KMS-11 (cell line): ENCODE measurements at regions not wholly inside any gene's neighbourhood (a gene's known extent, or its start where the extent isn't known, plus 50 kb on each side); places are given as distances from the start of the nearest gene placed in this dataset.

ENCODE experiments used
- H2AFZ ChIP-seq: fragments of 200-600 bp; sonication (generic); 2 replicates; pipeline ENCODE4 v1.6.1; 2016; ENCODE audit warnings: antibody characterized with exemption, mixed run types, low read depth
- H3K27ac ChIP-seq: fragments of 200-600 bp; sonication (generic); 2 replicates; pipeline ENCODE4 v1.6.1; 2016; ENCODE audit warnings: mild to moderate bottlenecking, mixed run types
- H3K27me3 ChIP-seq: fragments of 200-600 bp; sonication (generic); 2 replicates; pipeline ENCODE4 v1.6.1; 2017; ENCODE audit warnings: mild to moderate bottlenecking, low read depth, mixed run types, moderate library complexity; ENCODE audit not compliant: insufficient read depth
- H3K36me3 ChIP-seq: fragments of 200-600 bp; sonication (generic); 2 replicates; pipeline ENCODE4 v1.6.1; 2017; ENCODE audit warnings: mild to moderate bottlenecking, mixed run types; ENCODE audit not compliant: insufficient read depth
- H3K4me1 ChIP-seq: fragments of 200-600 bp; sonication (generic); 2 replicates; pipeline ENCODE4 v1.6.1; 2016; ENCODE audit warnings: mild to moderate bottlenecking, low read depth, mixed run types; ENCODE audit not compliant: poor library complexity, severe bottlenecking
- H3K4me2 ChIP-seq: fragments of 200-600 bp; sonication (generic); 2 replicates; pipeline ENCODE4 v1.7.0; 2016; ENCODE audit warnings: mild to moderate bottlenecking, mixed run types
- H3K4me3 ChIP-seq: fragments of 200-600 bp; sonication (generic); IDR thresholded peaks from 2 replicates; pipeline ENCODE4 v1.6.1; 2017; ENCODE audit warnings: low read depth, low read length, mixed read lengths; ENCODE audit not compliant: insufficient read depth
- H3K79me2 ChIP-seq: fragments of 200-600 bp; sonication (generic); 2 replicates; pipeline ENCODE4 v1.6.1; 2016; ENCODE audit warnings: low read depth, mixed run types; ENCODE audit not compliant: insufficient read depth
- H3K9ac ChIP-seq: fragments of 200-600 bp; sonication (generic); 2 replicates; pipeline ENCODE4 v1.6.1; 2016; ENCODE audit warnings: mild to moderate bottlenecking, mixed run types
- H4K20me1 ChIP-seq: fragments of 200-600 bp; sonication (generic); 2 replicates; pipeline ENCODE4 v1.6.1; 2016; ENCODE audit warnings: mild to moderate bottlenecking, mixed run types; ENCODE audit not compliant: insufficient read depth
- CTCF ChIP-seq: fragments of 200-600 bp; sonication (generic); conservative IDR thresholded peaks from 2 replicates; pipeline ENCODE4 v1.6.1; 2017; ENCODE audit warnings: low read depth, mild to moderate bottlenecking, antibody characterized with exemption, low read length, moderate library complexity, mixed read lengths

GRCh38 chr4:35347276-35347675 lies 897.0 kb downstream of the ARAP2 start:
- Histone ChIP-seq H3K79me2 (no peaks in the 10 kb centered on the region), H3K36me3 (no peaks in the 10 kb centered on the region), H3K27ac (no peak overlapping the region), H3K9ac (no peak overlapping the region), H3K27me3 (no peaks in the 10 kb centered on the region), H2AFZ (no peak overlapping the region), H4K20me1 (no peaks in the 10 kb centered on the region), H3K4me3 (no peak overlapping the region), H3K4me1 (no peaks in the 10 kb centered on the region), H3K4me2 (no peak overlapping the region)
- no peak for TF ChIP-seq CTCF

- H3K4me3 ChIP-seq: no peak overlapping the region
- no peaks in the 10 kb centered on the region for H3K4me1 ChIP-seq
- H3K27me3 ChIP-seq: no peaks in the 10 kb centered on the region
- no peaks in the 10 kb centered on the region for H4K20me1 ChIP-seq
- H3K79me2 ChIP-seq: no peaks in the 10 kb centered on the region
- H3K36me3 ChIP-seq: no peaks in the 10 kb centered on the region
- no peak overlapping the region for H3K27ac ChIP-seq
- H3K4me2 ChIP-seq: no peak overlapping the region
- H2AFZ ChIP-seq: no peak overlapping the region
- no peak for TF ChIP-seq CTCF
- no peak overlapping the region for H3K9ac ChIP-seq
These were observed 886.2 kb downstream of the ARAP2 start for GRCh38 chr4:35358001-35358584.

GRCh38 chr4:35364321-35364870 lies 879.9 kb downstream of the ARAP2 start:
- no peaks in the 10 kb centered on the region for H3K36me3 ChIP-seq
- H3K27me3 ChIP-seq: no peaks in the 10 kb centered on the region
- H3K9ac ChIP-seq: no peak overlapping the region
- H3K4me3 ChIP-seq: no peak overlapping the region
- no peaks in the 10 kb centered on the region for H3K4me1 ChIP-seq
- no peak overlapping the region for H2AFZ ChIP-seq
- H4K20me1 ChIP-seq: no peaks in the 10 kb centered on the region
- H3K4me2 ChIP-seq: no peak overlapping the region
- H3K27ac ChIP-seq: no peak overlapping the region
- no peak for TF ChIP-seq CTCF
- no peaks in the 10 kb centered on the region for H3K79me2 ChIP-seq

GRCh38 chr4:35365186-35365585 lies 879.1 kb downstream of the ARAP2 start:
- TF ChIP-seq CTCF: no peak
- H3K9ac ChIP-seq: no peak overlapping the region
- H3K79me2 ChIP-seq: no peaks in the 10 kb centered on the region
- H2AFZ ChIP-seq: no peak overlapping the region
- no peaks in the 10 kb centered on the region for H3K27me3 ChIP-seq
- H3K4me3 ChIP-seq: no peak overlapping the region
- H4K20me1 ChIP-seq: no peaks in the 10 kb centered on the region
- H3K4me2 ChIP-seq: no peak overlapping the region
- H3K4me1 ChIP-seq: no peaks in the 10 kb centered on the region
- no peaks in the 10 kb centered on the region for H3K36me3 ChIP-seq
- no peak overlapping the region for H3K27ac ChIP-seq
